ENCODE measurements at regions not wholly inside any gene's neighbourhood (a gene's known extent, or its start where the extent isn't known, plus 50 kb on each side); places are given as distances from the start of the nearest gene placed in this dataset.

DNA sequence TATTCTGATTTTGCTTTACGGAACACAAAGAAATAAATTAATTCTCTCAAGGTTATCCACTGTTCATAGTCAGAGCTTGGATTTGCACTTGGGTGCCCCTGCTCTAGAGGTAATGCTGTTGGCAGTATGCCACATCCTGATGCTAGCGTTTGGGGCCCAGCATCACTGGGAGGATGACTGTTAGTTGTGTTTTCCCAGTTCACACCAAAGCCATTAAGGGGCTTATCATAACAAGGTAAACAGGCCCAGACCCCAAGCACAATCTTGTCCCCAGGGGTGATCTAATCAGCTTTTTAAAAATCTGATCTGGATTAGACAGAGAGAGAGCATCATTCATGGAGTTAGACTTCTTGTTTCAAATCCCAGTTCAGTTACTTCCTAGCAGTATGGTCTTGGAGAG, 60.2 kb upstream of the PBX1 start:
- Histone ChIP-seq H2AFZ (ENCODE audit: low read depth, low read length) (no peak overlapping the region), H3K4me2 (ENCODE audit: low read length) (no peak overlapping the region), H3K9ac (ENCODE audit: low read length) (no peak overlapping the region), H3K27ac (ENCODE audit: low read depth, low read length) (no peak overlapping the region), H3K79me2 (ENCODE audit: insufficient read depth, low read length) (no peaks in the 10 kb centered on the region), H3K4me1 (ENCODE audit: insufficient read depth, low read length) (no peaks in the 10 kb centered on the region), H3K4me3 (ENCODE audit: insufficient read depth, low read depth, low read length) (no peak overlapping the region), H3K27me3 (ENCODE audit: insufficient read depth, low read length) (no peaks in the 10 kb centered on the region), H3K36me3 (ENCODE audit: insufficient read depth, low read length) (no peaks in the 10 kb centered on the region), H3K9me3 (ENCODE audit: insufficient read depth, low read depth, low read length) (no peaks in the 10 kb centered on the region), H4K20me1 (ENCODE audit: insufficient read depth, low read length) (no peaks in the 10 kb centered on the region)
- no peaks in the 10 kb centered on the region for H3K36me3 Mint-ChIP-seq (ENCODE audit: low read depth, unreplicated experiment)
- no peak for DNase-seq (ENCODE audit: low read depth)
- TF ChIP-seq EZH2 (IDR thresholded peaks at IDR 0.05; ENCODE audit: insufficient read depth, low read length), result no peak
- TF ChIP-seq, protein P1, sequence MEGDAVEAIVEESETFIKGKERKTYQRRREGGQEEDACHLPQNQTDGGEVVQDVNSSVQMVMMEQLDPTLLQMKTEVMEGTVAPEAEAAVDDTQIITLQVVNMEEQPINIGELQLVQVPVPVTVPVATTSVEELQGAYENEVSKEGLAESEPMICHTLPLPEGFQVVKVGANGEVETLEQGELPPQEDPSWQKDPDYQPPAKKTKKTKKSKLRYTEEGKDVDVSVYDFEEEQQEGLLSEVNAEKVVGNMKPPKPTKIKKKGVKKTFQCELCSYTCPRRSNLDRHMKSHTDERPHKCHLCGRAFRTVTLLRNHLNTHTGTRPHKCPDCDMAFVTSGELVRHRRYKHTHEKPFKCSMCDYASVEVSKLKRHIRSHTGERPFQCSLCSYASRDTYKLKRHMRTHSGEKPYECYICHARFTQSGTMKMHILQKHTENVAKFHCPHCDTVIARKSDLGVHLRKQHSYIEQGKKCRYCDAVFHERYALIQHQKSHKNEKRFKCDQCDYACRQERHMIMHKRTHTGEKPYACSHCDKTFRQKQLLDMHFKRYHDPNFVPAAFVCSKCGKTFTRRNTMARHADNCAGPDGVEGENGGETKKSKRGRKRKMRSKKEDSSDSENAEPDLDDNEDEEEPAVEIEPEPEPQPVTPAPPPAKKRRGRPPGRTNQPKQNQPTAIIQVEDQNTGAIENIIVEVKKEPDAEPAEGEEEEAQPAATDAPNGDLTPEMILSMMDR (IDR thresholded peaks at IDR 0.05; ENCODE audit: insufficient read depth, low read depth, low read length), result no peak
- H3K9me3 Mint-ChIP-seq (ENCODE audit: unreplicated experiment), result peaks cover 16% of the 10 kb centered on the region
- no peaks in the 10 kb centered on the region for H3K4me1 Mint-ChIP-seq (ENCODE audit: low read depth, unreplicated experiment)
- no peak for FAIRE-seq
- no peak overlapping the region for H3K4me3 Mint-ChIP-seq (ENCODE audit: unreplicated experiment)
- no peak overlapping the region for H3K27ac Mint-ChIP-seq (ENCODE audit: unreplicated experiment)
- peaks cover 2% of the 10 kb centered on the region for H3K27me3 Mint-ChIP-seq (ENCODE audit: low read depth, unreplicated experiment)

DNA sequence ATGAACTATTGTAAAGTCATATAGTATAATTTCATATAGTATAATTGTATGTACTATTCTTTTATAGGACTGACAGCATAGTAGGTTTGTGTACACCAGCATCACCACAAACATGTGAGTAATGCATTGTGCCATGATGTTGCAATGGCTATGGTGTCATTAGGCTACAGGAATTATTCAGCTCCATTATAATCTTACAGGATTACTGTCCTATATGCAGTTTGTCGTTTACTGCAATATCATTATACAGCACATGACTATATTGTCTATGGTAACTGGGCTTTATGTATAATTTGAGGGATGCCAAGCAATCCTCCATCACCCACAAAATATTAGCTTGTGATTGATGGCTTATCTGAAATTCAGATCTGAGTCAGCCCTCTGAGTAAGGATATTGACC, 54.2 kb upstream of the PBX1 start:
- FAIRE-seq (no peak), DNase-seq (ENCODE audit: low read depth) (no peak)
- no peak overlapping the region for H3K27ac Mint-ChIP-seq (ENCODE audit: unreplicated experiment)
- no peaks in the 10 kb centered on the region for H3K36me3 ChIP-seq (ENCODE audit: insufficient read depth, low read length)
- H4K20me1 ChIP-seq (ENCODE audit: insufficient read depth, low read length), result no peaks in the 10 kb centered on the region
- no peak overlapping the region for H3K4me3 Mint-ChIP-seq (ENCODE audit: unreplicated experiment)
- no peaks in the 10 kb centered on the region for H3K27me3 ChIP-seq (ENCODE audit: insufficient read depth, low read length)
- H3K79me2 ChIP-seq (ENCODE audit: insufficient read depth, low read length), result no peaks in the 10 kb centered on the region
- no peaks in the 10 kb centered on the region for H3K4me1 Mint-ChIP-seq (ENCODE audit: low read depth, unreplicated experiment)
- H3K27ac ChIP-seq (ENCODE audit: low read depth, low read length), result no peak overlapping the region
- H2AFZ ChIP-seq (ENCODE audit: low read depth, low read length), result no peak overlapping the region
- H3K9me3 Mint-ChIP-seq (ENCODE audit: unreplicated experiment), result peaks cover 14% of the 10 kb centered on the region
- no peaks in the 10 kb centered on the region for H3K36me3 Mint-ChIP-seq (ENCODE audit: low read depth, unreplicated experiment)
- H3K4me2 ChIP-seq (ENCODE audit: low read length), result no peak overlapping the region
- no peak for TF ChIP-seq EZH2 (IDR thresholded peaks at IDR 0.05; ENCODE audit: insufficient read depth, low read length)
- TF ChIP-seq, protein P1 (IDR thresholded peaks at IDR 0.05; ENCODE audit: insufficient read depth, low read depth, low read length), result no peak
- no peak overlapping the region for H3K9ac ChIP-seq (ENCODE audit: low read length)
- H3K27me3 Mint-ChIP-seq (ENCODE audit: low read depth, unreplicated experiment), result no peaks in the 10 kb centered on the region
- H3K9me3 ChIP-seq (ENCODE audit: insufficient read depth, low read depth, low read length), result no peaks in the 10 kb centered on the region
- H3K4me1 ChIP-seq (ENCODE audit: insufficient read depth, low read length), result no peaks in the 10 kb centered on the region
- no peak overlapping the region for H3K4me3 ChIP-seq (ENCODE audit: insufficient read depth, low read depth, low read length)

Measured in astrocyte (in vitro differentiated cells and primary cell).